Activated CD8-positive, alpha-beta T cell treated with anti-CD3 and anti-CD28 coated beads, Interleukin-2, amount 10 ng/mL, durations not matched to agents 7 days and 5 days (primary cell): ENCODE measurements at regions not wholly inside any gene's neighbourhood (a gene's known extent, or its start where the extent isn't known, plus 50 kb on each side); places are given as distances from the start of the nearest gene placed in this dataset.

Experiments used
- ATAC-seq: fragments of 150-1000 bp; cut with Tn5 transposase; one replicate; pipeline ENCODE4 v1.10.0; 2021; ENCODE audit warnings: moderate library complexity
- CTCF ChIA-PET: fragments of 350-600 bp; sonication (Branson Sonifier 250); formaldehyde crosslinking; loops from one replicate; lab custom pipeline; 2021; ENCODE audit warnings: antibody characterized with exemption; lab: Charles Lee
- POLR2A ChIA-PET: fragments of 350-600 bp; sonication (Branson Sonifier 250); formaldehyde crosslinking; loops from one replicate; lab custom pipeline; 2021; ENCODE audit warnings: antibody characterized with exemption; lab: Charles Lee
- DNase-seq: peaks from one replicate; pipeline ENCODE4 v3.0.0-alpha.2; 2020
- H3K27ac Mint-ChIP-seq: one replicate; pipeline ENCODE4 v1.8.0; 2021; ENCODE audit warnings: mild to moderate bottlenecking, mixed read lengths
- H3K27me3 Mint-ChIP-seq: one replicate; pipeline ENCODE4 v1.8.0; 2021; ENCODE audit warnings: low read depth, mixed read lengths
- H3K36me3 Mint-ChIP-seq: one replicate; pipeline ENCODE4 v1.8.0; 2021; ENCODE audit warnings: low read depth, mixed read lengths
- H3K4me1 Mint-ChIP-seq: one replicate; pipeline ENCODE4 v1.8.0; 2021; ENCODE audit warnings: low read depth, mixed read lengths
- H3K4me3 Mint-ChIP-seq: one replicate; pipeline ENCODE4 v1.8.0; 2021; ENCODE audit warnings: mild to moderate bottlenecking, mixed read lengths
- H3K9me3 Mint-ChIP-seq: one replicate; pipeline ENCODE4 v1.8.0; 2022; ENCODE audit warnings: mixed read lengths; ENCODE audit not compliant: insufficient read depth

- Mint-ChIP-seq H3K4me3 (no peak overlapping the region), H3K27me3 (no peaks in the 10 kb centered on the region), H3K36me3 (no peaks in the 10 kb centered on the region), H3K27ac (no peak overlapping the region), H3K4me1 (no peaks in the 10 kb centered on the region), H3K9me3 (no peaks in the 10 kb centered on the region)
- DNase-seq = no peak
- ATAC-seq = no peak
- POLR2A ChIA-PET = no interaction called here
- CTCF ChIA-PET = interaction anchor here (1.2 kb wide), 1 partner anchor 25 kb away, joined by 3 read pairs; no protein-coding TSS in a partner anchor
Measured at GRCh38 chr18:34637094-34637801, 72.8 kb upstream of the DTNA start.

DNA sequence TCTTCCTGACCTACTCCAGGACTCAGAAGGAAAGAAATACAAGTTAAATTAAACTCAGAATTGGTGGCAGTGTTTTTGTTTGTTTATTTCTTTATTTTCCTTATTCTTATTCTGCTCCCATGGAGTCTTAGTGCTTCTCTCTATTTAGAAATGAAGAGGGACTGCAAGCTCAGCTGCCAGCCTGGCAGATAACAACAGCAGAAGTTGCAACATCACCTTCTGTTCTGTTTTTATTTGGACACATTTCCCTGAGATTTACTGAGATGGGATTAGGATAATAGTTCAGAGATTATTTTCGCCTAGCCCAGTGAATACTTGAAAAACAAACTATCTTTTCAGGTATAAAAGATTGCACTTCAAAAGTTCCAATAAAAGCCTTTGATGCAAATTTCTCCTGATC is 70.4 kb upstream of the DTNA start:
- H3K4me1 Mint-ChIP-seq = no peaks in the 10 kb centered on the region
- no peak overlapping the region for H3K4me3 Mint-ChIP-seq
- ATAC-seq (no peak), DNase-seq (no peak)
- H3K27me3 Mint-ChIP-seq = no peaks in the 10 kb centered on the region
- H3K36me3 Mint-ChIP-seq = no peaks in the 10 kb centered on the region
- no peak overlapping the region for H3K27ac Mint-ChIP-seq
- ChIA-PET POLR2A (interaction anchor here (0.6 kb wide), 1 partner anchor 1810 kb away, joined by 3 read pairs; no protein-coding TSS in a partner anchor), CTCF (no interaction called here)
- no peaks in the 10 kb centered on the region for H3K9me3 Mint-ChIP-seq

DNA sequence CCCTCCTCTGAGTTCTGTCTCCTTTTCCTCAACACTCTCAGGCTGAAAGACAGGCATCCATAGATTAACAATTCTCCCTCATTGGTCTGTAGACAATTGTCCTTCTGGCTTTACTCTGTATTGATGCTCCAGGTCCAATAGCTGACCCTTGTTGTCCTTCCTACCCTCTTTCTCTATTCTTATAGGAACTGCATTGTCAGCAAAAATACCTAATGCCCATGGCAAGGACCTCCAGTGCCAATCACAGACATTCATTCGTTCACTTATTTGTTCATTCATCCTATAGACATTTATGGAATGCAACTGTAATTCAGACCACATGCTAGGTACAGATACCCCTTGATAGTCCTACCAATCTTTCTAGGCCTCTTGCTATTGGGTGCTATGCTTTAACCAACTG is 69.8 kb upstream of the DTNA start:
- H3K9me3 Mint-ChIP-seq = no peaks in the 10 kb centered on the region
- DNase-seq (no peak), ATAC-seq (no peak)
- no peaks in the 10 kb centered on the region for H3K36me3 Mint-ChIP-seq
- H3K27me3 Mint-ChIP-seq = no peaks in the 10 kb centered on the region
- no peaks in the 10 kb centered on the region for H3K4me1 Mint-ChIP-seq
- CTCF ChIA-PET = no interaction called here
- H3K4me3 Mint-ChIP-seq = no peak overlapping the region
- H3K27ac Mint-ChIP-seq = no peak overlapping the region
- POLR2A ChIA-PET = interaction anchor here (0.6 kb wide), 1 partner anchor 1810 kb away, joined by 3 read pairs; no protein-coding TSS in a partner anchor

DNA sequence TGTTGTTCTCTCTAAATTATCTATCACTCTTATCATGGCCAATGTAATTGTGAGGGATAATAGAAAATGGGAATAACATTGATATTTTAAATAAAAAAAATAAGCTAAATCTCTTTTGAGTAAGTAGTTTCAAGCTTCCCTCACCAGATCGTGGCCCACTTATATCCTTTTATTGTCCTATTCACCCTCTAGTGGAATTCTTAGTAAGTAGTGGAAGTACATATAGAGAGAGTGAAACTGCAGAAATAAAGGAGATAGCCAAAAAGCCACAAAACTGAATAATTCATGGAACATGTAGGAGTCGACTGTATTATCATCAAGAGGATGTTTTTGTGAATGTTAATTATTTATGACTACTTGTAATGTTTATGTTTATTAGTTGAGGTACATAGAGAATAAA is 66.1 kb upstream of the DTNA start:
- ChIA-PET CTCF (interaction anchor here (1.8 kb wide), 1 partner anchor 18 kb away, joined by 6 read pairs; no protein-coding TSS in a partner anchor), POLR2A (no interaction called here)
- Mint-ChIP-seq H3K36me3 (no peaks in the 10 kb centered on the region), H3K27ac (no peak overlapping the region), H3K27me3 (peaks cover 2% of the 10 kb centered on the region), H3K9me3 (no peaks in the 10 kb centered on the region), H3K4me1 (no peaks in the 10 kb centered on the region), H3K4me3 (no peak overlapping the region)
- ATAC-seq (no peak), DNase-seq (no peak)

GRCh38 chr18:34647251-34647650 is 62.8 kb upstream of the DTNA start:
- Mint-ChIP-seq H3K27me3 (peaks cover 10% of the 10 kb centered on the region), H3K36me3 (no peaks in the 10 kb centered on the region), H3K9me3 (no peaks in the 10 kb centered on the region), H3K4me3 (no peak overlapping the region), H3K27ac (no peak overlapping the region), H3K4me1 (no peaks in the 10 kb centered on the region)
- no peak for DNase-seq
- CTCF ChIA-PET = interaction anchor here (2.5 kb wide), 1 partner anchor 14 kb away, joined by 11 read pairs; no protein-coding TSS in a partner anchor
- POLR2A ChIA-PET = no interaction called here
- no peak for ATAC-seq

DNA sequence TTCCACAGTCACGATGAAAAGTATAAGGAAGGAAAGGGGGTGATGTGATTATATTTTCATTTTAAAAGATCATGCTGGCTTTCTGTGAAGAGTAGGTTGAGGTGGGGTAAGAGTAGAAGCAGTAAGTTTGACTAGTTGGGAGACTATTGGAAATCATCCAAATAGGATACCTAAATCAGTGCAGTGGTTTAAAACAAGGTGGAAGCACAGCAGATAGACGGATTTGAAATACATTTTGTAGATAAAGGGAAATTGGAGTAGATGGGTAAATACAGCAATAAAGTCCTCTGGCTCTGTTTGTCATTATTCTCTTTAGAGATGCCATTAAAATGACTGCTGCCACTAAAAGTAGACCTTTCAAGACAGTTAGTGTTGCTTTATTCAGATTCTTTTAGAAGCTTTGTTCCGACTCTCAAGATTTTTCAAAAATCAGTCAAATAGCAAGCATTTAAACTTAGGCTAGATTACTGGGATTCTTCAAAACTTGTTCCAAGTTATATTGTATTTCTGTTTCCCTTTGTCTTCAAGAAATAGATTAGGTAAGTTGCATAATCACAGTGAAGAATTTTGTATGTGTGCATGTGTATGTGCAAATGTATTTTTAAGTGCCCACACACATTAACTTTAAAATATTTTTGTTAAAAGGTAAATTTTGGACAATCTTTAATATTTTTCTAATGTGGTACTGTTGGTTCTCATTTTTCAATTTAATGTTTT is 61.7 kb upstream of the DTNA start:
- Mint-ChIP-seq H3K27ac (no peak overlapping the region), H3K9me3 (no peaks in the 10 kb centered on the region), H3K36me3 (no peaks in the 10 kb centered on the region), H3K27me3 (peaks cover 10% of the 10 kb centered on the region), H3K4me1 (no peaks in the 10 kb centered on the region), H3K4me3 (no peak overlapping the region)
- POLR2A ChIA-PET = no interaction called here
- no peak for DNase-seq
- CTCF ChIA-PET = interaction anchor here (3.9 kb wide), 1 partner anchor 13 kb away, joined by 16 read pairs; no protein-coding TSS in a partner anchor
- ATAC-seq = no peak

DNA sequence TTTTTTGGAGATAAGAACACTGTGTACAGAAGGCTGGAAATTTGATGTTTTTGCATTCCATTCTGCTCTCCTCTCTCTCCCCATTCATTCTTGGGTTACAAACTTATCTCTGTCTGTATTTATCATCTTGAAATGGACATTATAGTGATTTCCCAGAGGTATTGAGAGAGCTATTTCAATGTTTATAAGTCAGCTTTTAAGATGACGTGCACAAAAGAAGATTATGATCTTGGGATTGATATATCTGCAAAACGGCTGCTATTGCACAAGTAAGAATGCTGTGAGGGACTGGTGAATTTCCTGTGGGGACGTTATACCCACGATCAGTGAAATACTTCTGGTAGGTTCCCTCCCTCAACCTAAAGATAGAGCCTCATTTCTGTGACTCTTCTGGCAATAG is 61.0 kb upstream of the DTNA start:
- no peak for DNase-seq
- no peak for ATAC-seq
- Mint-ChIP-seq H3K36me3 (no peaks in the 10 kb centered on the region), H3K4me1 (no peaks in the 10 kb centered on the region), H3K27ac (no peak overlapping the region), H3K9me3 (no peaks in the 10 kb centered on the region), H3K4me3 (no peak overlapping the region), H3K27me3 (peaks cover 10% of the 10 kb centered on the region)
- ChIA-PET POLR2A (no interaction called here), CTCF (interaction anchor here (3.9 kb wide), 1 partner anchor 12 kb away, joined by 16 read pairs; no protein-coding TSS in a partner anchor)

- peaks cover 10% of the 10 kb centered on the region for H3K27me3 Mint-ChIP-seq
- CTCF ChIA-PET = interaction anchor here (3.9 kb wide), 1 partner anchor 11 kb away, joined by 16 read pairs; no protein-coding TSS in a partner anchor
Measured at GRCh38 chr18:34650121-34650545, 60.0 kb upstream of the DTNA start.

GRCh38 chr18:34651586-34652369 is 58.3 kb upstream of the DTNA start:
- Mint-ChIP-seq H3K4me3 (no peak overlapping the region), H3K4me1 (no peaks in the 10 kb centered on the region), H3K9me3 (no peaks in the 10 kb centered on the region), H3K27ac (no peak overlapping the region), H3K27me3 (peaks cover 10% of the 10 kb centered on the region), H3K36me3 (no peaks in the 10 kb centered on the region)
- ChIA-PET CTCF (interaction anchor here (2.1 to 3.9 kb wide), 2 partner anchors 10 kb away, joined by 14 to 16 read pairs; no protein-coding TSS in a partner anchor), POLR2A (no interaction called here)
- DNase-seq = no peak
- ATAC-seq = no peak

More at GRCh38 chr18:34650121-34650545, 60.0 kb upstream of the DTNA start:
- no peak for DNase-seq
- Mint-ChIP-seq H3K4me1 (no peaks in the 10 kb centered on the region), H3K9me3 (no peaks in the 10 kb centered on the region), H3K36me3 (no peaks in the 10 kb centered on the region), H3K27ac (no peak overlapping the region), H3K4me3 (no peak overlapping the region)
- POLR2A ChIA-PET = no interaction called here
- no peak for ATAC-seq

DNA sequence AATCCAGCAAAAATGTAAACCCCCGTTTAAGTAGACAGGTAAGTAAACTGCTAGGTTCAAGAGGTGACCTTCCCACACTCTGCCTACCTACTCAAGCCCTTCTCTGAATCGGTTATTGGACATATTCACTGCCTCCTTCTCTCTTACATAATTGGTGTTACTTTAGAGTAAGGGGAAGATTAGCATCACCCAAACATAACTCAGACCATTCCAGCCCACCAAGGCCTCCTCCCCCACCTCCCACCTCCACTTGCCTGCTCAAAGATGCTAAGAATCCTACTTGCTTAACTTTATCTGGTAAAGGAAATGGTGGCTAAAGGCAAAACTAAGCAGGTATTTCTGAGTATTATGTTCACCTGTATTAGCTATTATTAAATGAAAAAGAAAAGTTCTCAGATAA is 55.0 kb upstream of the DTNA start:
- H3K9me3 Mint-ChIP-seq = no peaks in the 10 kb centered on the region
- ChIA-PET POLR2A (no interaction called here), CTCF (no interaction called here)
- no peak overlapping the region for H3K4me3 Mint-ChIP-seq
- H3K27me3 Mint-ChIP-seq = peaks cover 14% of the 10 kb centered on the region
- no peak overlapping the region for H3K27ac Mint-ChIP-seq
- ATAC-seq = no peak
- DNase-seq = no peak
- no peaks in the 10 kb centered on the region for H3K4me1 Mint-ChIP-seq
- no peaks in the 10 kb centered on the region for H3K36me3 Mint-ChIP-seq

- no peaks in the 10 kb centered on the region for H3K9me3 Mint-ChIP-seq
- ChIA-PET CTCF (no interaction called here), POLR2A (no interaction called here)
- peaks cover 12% of the 10 kb centered on the region for H3K27me3 Mint-ChIP-seq
- H3K27ac Mint-ChIP-seq = no peak overlapping the region
- H3K36me3 Mint-ChIP-seq = no peaks in the 10 kb centered on the region
- H3K4me1 Mint-ChIP-seq = no peaks in the 10 kb centered on the region
- DNase-seq (no peak), ATAC-seq (no peak)
- no peak overlapping the region for H3K4me3 Mint-ChIP-seq
Measured at GRCh38 chr18:34657860-34658500, 52.1 kb upstream of the DTNA start.
